Right lobe of liver (tissue), 6 donors: ENCODE measurements at regions not wholly inside any gene's neighbourhood (a gene's known extent, or its start where the extent isn't known, plus 50 kb on each side); places are given as distances from the start of the nearest gene placed in this dataset.

Experiments used
- ATAC-seq, 4 donors: fragments of 200-7000 bp; cut with Tn5 transposase; one replicate each; pipeline ENCODE4 v1.9.1; 2020; ENCODE audit warnings: mild to moderate bottlenecking in 4 of 4, moderate library complexity in 4 of 4
- DNase-seq, 3 donors: peaks; one replicate each; pipeline ENCODE4 v3.0.0-alpha.2; 2020
- H3K27ac ChIP-seq, 3 donors: fragments of 200-600 bp; one replicate each; pipeline ENCODE4 v1.8.0; 2022
- H3K27me3 ChIP-seq, 2 donors: fragments of 200-600 bp; one replicate each; pipeline ENCODE4 v1.8.0; 2022
- H3K36me3 ChIP-seq, 4 donors: fragments of 200-600 bp; sonication (generic) in 1 of 4; one replicate each; pipeline versions ENCODE4 v1.5.1 to v1.8.0; 2017 to 2022; ENCODE audit warnings: control low read depth in 1 of 4
- H3K4me1 ChIP-seq, 4 donors: fragments of 200-600 bp; sonication (generic) in 1 of 4; one replicate each; pipeline versions ENCODE4 v1.5.1 to v1.8.0; 2017 to 2022; ENCODE audit warnings: control low read depth in 1 of 4
- H3K4me3 ChIP-seq, 3 donors: fragments of 200-600 bp; one replicate each; pipeline ENCODE4 v1.8.0; 2022
- H3K9me3 ChIP-seq, 4 donors: fragments of 200-600 bp; sonication (generic) in 1 of 4; one replicate each; pipeline versions ENCODE4 v1.5.1 to v1.8.0; 2017 to 2022; ENCODE audit warnings: control low read depth in 1 of 4
- CTCF ChIP-seq, 4 donors: fragments of 200-600 bp in 3 of 4; fragments of 450-650 bp in 1 of 4; IDR thresholded peaks; one replicate each; pipeline versions ENCODE4 v1.5.1 to v1.8.0; 2016 to 2022; ENCODE audit warnings: antibody characterized with exemption in 4 of 4, mild to moderate bottlenecking in 2 of 4
- POLR2A ChIP-seq: fragments of 450-650 bp; IDR thresholded peaks from one replicate; pipeline ENCODE4 v1.6.1; 2017; ENCODE audit warnings: antibody characterized with exemption, mild to moderate bottlenecking
- WGBS: methylation state at CpG from one replicate; pipeline ENCODE4 v1.1.6; 2018; ENCODE audit warnings: low coverage, low lambda C conversion rate; ENCODE audit not compliant: insufficient coverage; ENCODE audit errors: missing lambda C conversion rate; 5-methylcytosine and 5-hydroxymethylcytosine counted together
- intact Hi-C, 2 donors: fragments of 100-400 bp; cut with DNase I; formaldehyde crosslinking; loops; one replicate each; pipeline versions ENCODE4 v1.11.2 to v1.14.1; 2022
- donor health status: DM: no; HTN: yes; CAD: no.
- donor health status: DM: no; HTN: no; CAD: no.
- donor health status: DM: no; HTN: no; CAD: no.
- donor health status: DM: no; HTN: yes; CAD: no.
- donor health status: DM: no; HTN: yes; CAD: no.

GRCh38 chr20:57831993-57832585, 122.3 kb upstream of the PMEPA1 start:
- H3K9me3 ChIP-seq = no peaks in the 10 kb centered on the region
- no peak overlapping the region for H3K27ac ChIP-seq
- 53% methylated on average over 4 of the region's 8 CpGs for WGBS
- intact Hi-C loops = no loop called here
- no peaks in the 10 kb centered on the region for H3K36me3 ChIP-seq
- no peak for ATAC-seq
- H3K27me3 ChIP-seq = no peaks in the 10 kb centered on the region
- TF ChIP-seq CTCF (IDR thresholded peaks at IDR 0.05) (no peak), POLR2A (no peak)
- H3K4me3 ChIP-seq = no peak overlapping the region
- DNase-seq = peak in 1 of 3 donors; percentile 35
- H3K4me1 ChIP-seq = no peaks in the 10 kb centered on the region

GRCh38 chr20:57831326-57831992, 121.6 kb upstream of the PMEPA1 start:
- DNase-seq = peak in 1 of 3 donors; percentile 23
- intact Hi-C loops = no loop called here
- ATAC-seq = peak in 1 of 4 donors; percentile 10
- 45% methylated on average over 1 of the region's 9 CpGs for WGBS
- no peak overlapping the region for H3K27ac ChIP-seq
- no peaks in the 10 kb centered on the region for H3K4me1 ChIP-seq
- H3K36me3 ChIP-seq = no peaks in the 10 kb centered on the region
- TF ChIP-seq CTCF (IDR thresholded peaks at IDR 0.05) (no peak), POLR2A (no peak)
- H3K27me3 ChIP-seq = no peaks in the 10 kb centered on the region
- H3K4me3 ChIP-seq = no peak overlapping the region
- H3K9me3 ChIP-seq = no peaks in the 10 kb centered on the region

DNA sequence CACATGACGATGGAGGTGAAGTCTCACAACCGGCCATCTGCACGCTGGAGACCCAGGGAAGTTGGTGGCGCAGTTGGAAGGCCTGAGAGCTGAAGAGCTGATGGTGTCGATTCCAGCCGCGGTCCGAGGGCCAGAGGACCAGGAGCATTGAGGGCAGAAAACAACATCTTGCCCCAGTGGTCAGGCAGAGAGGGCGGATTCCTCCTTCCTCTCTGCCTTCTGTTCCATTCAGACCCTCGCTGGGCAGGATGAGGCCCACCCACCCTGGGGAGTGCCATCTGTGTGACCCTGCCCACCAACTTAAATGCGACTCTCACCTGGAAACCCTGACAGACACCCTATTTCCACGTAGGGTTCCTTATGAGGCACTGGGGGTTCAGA, 120.7 kb upstream of the PMEPA1 start:
- intact Hi-C loops = no loop called here
- DNase-seq = peak in 1 of 3 donors; percentile 33
- Histone ChIP-seq H3K27ac (no peak overlapping the region), H3K4me1 (no peaks in the 10 kb centered on the region), H3K36me3 (no peaks in the 10 kb centered on the region), H3K27me3 (no peaks in the 10 kb centered on the region), H3K4me3 (no peak overlapping the region), H3K9me3 (no peaks in the 10 kb centered on the region)
- no peak for ATAC-seq
- 74% methylated on average over 4 of the region's 12 CpGs for WGBS
- TF ChIP-seq CTCF (IDR thresholded peaks at IDR 0.05) = no peak
- TF ChIP-seq POLR2A = no peak

DNA sequence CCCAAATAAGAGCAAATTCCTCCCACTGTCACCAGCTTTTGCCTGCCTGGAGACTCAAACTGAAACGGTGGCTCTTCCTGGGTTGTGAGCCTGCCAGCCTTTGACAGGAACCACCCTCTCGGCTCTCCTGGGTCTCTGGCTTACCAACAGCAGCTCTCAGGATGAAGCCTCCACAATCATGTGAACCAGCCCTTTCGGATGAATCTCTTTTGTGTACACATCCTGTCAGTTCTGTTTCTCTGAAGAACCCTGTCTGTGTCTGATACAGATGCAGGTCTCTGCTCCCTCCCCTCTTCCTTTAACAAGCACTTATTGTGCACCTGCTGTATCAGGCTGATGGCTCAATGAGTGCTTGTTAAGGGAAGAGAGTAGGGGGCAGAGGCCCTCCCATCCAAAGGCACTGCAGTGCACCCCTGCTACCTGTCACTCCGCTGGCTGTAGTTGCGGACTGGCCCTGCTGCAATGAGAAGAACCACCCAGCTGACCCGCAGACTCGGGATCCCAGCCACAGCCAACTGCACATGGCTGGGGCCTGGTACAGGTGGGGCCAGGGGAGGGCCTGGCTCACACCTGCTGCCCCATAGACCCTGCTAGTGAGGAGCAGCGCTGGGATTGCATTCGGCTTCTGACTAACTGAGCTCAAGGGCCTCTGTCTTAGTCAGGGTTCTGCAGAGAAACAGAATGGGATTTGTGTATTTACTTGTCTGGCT, 120.1 kb upstream of the PMEPA1 start:
- TF ChIP-seq CTCF (IDR thresholded peaks at IDR 0.05) (no peak), POLR2A (no peak)
- no peaks in the 10 kb centered on the region for H3K4me1 ChIP-seq
- no peaks in the 10 kb centered on the region for H3K36me3 ChIP-seq
- no peak overlapping the region for H3K27ac ChIP-seq
- DNase-seq = peak in 1 of 3 donors; percentile 23
- no peaks in the 10 kb centered on the region for H3K27me3 ChIP-seq
- WGBS = 30% methylated on average over 3 of the region's 9 CpGs
- intact Hi-C loops = no loop called here
- H3K9me3 ChIP-seq = no peaks in the 10 kb centered on the region
- no peak for ATAC-seq
- H3K4me3 ChIP-seq = no peak overlapping the region
